Loucy (cell line): ENCODE measurements at regions not wholly inside any gene's neighbourhood (a gene's known extent, or its start where the extent isn't known, plus 50 kb on each side); places are given as distances from the start of the nearest gene placed in this dataset.

Source experiments
- H2AFZ ChIP-seq: fragments of 200-600 bp; sonication (generic); 2 replicates; pipeline ENCODE4 v1.6.0; 2016; ENCODE audit warnings: antibody characterized with exemption, mild to moderate bottlenecking, low read length, moderate library complexity
- H3F3A ChIP-seq: fragments of 200-600 bp; 2 replicates; pipeline ENCODE4 v1.6.0; 2016; ENCODE audit warnings: antibody characterized with exemption, low read depth, mild to moderate bottlenecking
- H3K27me3 ChIP-seq: fragments of 200-600 bp; sonication (generic); 2 replicates; pipeline ENCODE4 v1.6.1; 2014; ENCODE audit warnings: low read length, mild to moderate bottlenecking; ENCODE audit not compliant: insufficient read depth, poor library complexity, severe bottlenecking
- H3K36me3 ChIP-seq: fragments of 200-600 bp; sonication (generic); 2 replicates; pipeline ENCODE4 v1.6.1; 2016; ENCODE audit warnings: low read length; ENCODE audit not compliant: insufficient read depth
- H3K4me1 ChIP-seq: fragments of 200-600 bp; sonication (generic); 2 replicates; pipeline ENCODE4 v1.5.1; 2014; ENCODE audit warnings: low read length, mild to moderate bottlenecking; ENCODE audit not compliant: insufficient read depth, poor library complexity, severe bottlenecking
- H3K4me2 ChIP-seq: fragments of 200-600 bp; sonication (generic); 2 replicates; pipeline ENCODE4 v1.6.0; 2014; ENCODE audit warnings: antibody characterized with exemption, low read length, low read depth, mild to moderate bottlenecking; ENCODE audit not compliant: poor library complexity, severe bottlenecking
- H3K4me3 ChIP-seq: fragments of 200-600 bp; sonication (generic); 2 replicates; pipeline ENCODE4 v1.5.1; 2014; ENCODE audit warnings: low read length, mild to moderate bottlenecking, mixed read lengths; ENCODE audit not compliant: poor library complexity, severe bottlenecking
- H3K79me2 ChIP-seq: fragments of 200-600 bp; sonication (generic); 2 replicates; pipeline ENCODE4 v1.6.1; 2014; ENCODE audit warnings: low read length; ENCODE audit not compliant: insufficient read depth
- H3K9ac ChIP-seq: fragments of 200-600 bp; sonication (generic); 2 replicates; pipeline ENCODE4 v1.6.0; 2014; ENCODE audit warnings: mild to moderate bottlenecking, low read depth, low read length, moderate library complexity; ENCODE audit not compliant: poor library complexity, severe bottlenecking
- H3K9me2 ChIP-seq: fragments of 200-600 bp; sonication (generic); replicated peaks from 2 replicates; pipeline ENCODE4 v1.6.1; 2016; ENCODE audit warnings: low read depth, low read length, mixed read lengths
- H3K9me3 ChIP-seq: fragments of 200-600 bp; sonication (generic); 2 replicates; pipeline ENCODE4 v1.6.1; 2014; ENCODE audit warnings: mild to moderate bottlenecking, antibody characterized with exemption, low read length, low read depth; ENCODE audit not compliant: insufficient read depth
- H4K20me1 ChIP-seq: fragments of 200-600 bp; sonication (generic); 2 replicates; pipeline ENCODE4 v1.6.0; 2014; ENCODE audit warnings: antibody characterized with exemption, low read length, mild to moderate bottlenecking; ENCODE audit not compliant: insufficient read depth, poor library complexity, severe bottlenecking
- CTCF ChIP-seq: fragments of 200-600 bp; sonication (generic); conservative IDR thresholded peaks from 2 replicates; pipeline ENCODE4 v1.5.1; 2014; ENCODE audit warnings: mild to moderate bottlenecking, antibody characterized with exemption, low read length
- EZH2phosphoT487 ChIP-seq: fragments of 200-600 bp; IDR thresholded peaks from 2 replicates; pipeline ENCODE4 v1.6.1; 2018; ENCODE audit warnings: antibody characterized with exemption, mild to moderate bottlenecking, moderate library complexity, borderline replicate concordance

- no peak overlapping the region for H3K9ac ChIP-seq
- H3K4me2 ChIP-seq, result no peak overlapping the region
- H3K79me2 ChIP-seq, result no peaks in the 10 kb centered on the region
- H3F3A ChIP-seq, result no peaks in the 10 kb centered on the region
- H3K27me3 ChIP-seq, result no peaks in the 10 kb centered on the region
- H3K4me1 ChIP-seq, result no peaks in the 10 kb centered on the region
- H3K9me2 ChIP-seq, result no peaks in the 10 kb centered on the region
- H3K36me3 ChIP-seq, result no peaks in the 10 kb centered on the region
- H4K20me1 ChIP-seq, result no peaks in the 10 kb centered on the region
- no peak overlapping the region for H3K4me3 ChIP-seq
- TF ChIP-seq EZH2phosphoT487 (no peak), CTCF (no peak)
- no peaks in the 10 kb centered on the region for H3K9me3 ChIP-seq
- H2AFZ ChIP-seq, result no peak overlapping the region
These were observed 556.1 kb downstream of the BCL11A start for GRCh38 chr2:59997371-59997770.

- H3K9me3 ChIP-seq, result no peaks in the 10 kb centered on the region
- no peak overlapping the region for H2AFZ ChIP-seq
- no peaks in the 10 kb centered on the region for H4K20me1 ChIP-seq
- no peaks in the 10 kb centered on the region for H3K9me2 ChIP-seq
- no peak overlapping the region for H3K4me3 ChIP-seq
- H3K27me3 ChIP-seq, result no peaks in the 10 kb centered on the region
- no peak for TF ChIP-seq EZH2phosphoT487
- TF ChIP-seq CTCF, result no peak
- H3K9ac ChIP-seq, result no peak overlapping the region
- H3K4me2 ChIP-seq, result no peak overlapping the region
- H3K36me3 ChIP-seq, result no peaks in the 10 kb centered on the region
- no peaks in the 10 kb centered on the region for H3K4me1 ChIP-seq
- H3F3A ChIP-seq, result no peaks in the 10 kb centered on the region
- no peaks in the 10 kb centered on the region for H3K79me2 ChIP-seq
These were observed 556.6 kb downstream of the BCL11A start for GRCh38 chr2:59996855-59997254.

- Histone ChIP-seq H3K4me1 (no peaks in the 10 kb centered on the region), H3K36me3 (no peaks in the 10 kb centered on the region)
- TF ChIP-seq EZH2phosphoT487 (no peak), CTCF (no peak)
These were observed 559.7 kb downstream of the BCL11A start for GRCh38 chr2:59993726-59994125.

More at GRCh38 chr2:59993726-59994125, 559.7 kb downstream of the BCL11A start:
- Histone ChIP-seq H3K4me2 (no peak overlapping the region), H3K27me3 (no peaks in the 10 kb centered on the region), H3K79me2 (no peaks in the 10 kb centered on the region), H2AFZ (no peak overlapping the region), H3F3A (no peaks in the 10 kb centered on the region), H3K9ac (no peak overlapping the region), H4K20me1 (no peaks in the 10 kb centered on the region), H3K4me3 (no peak overlapping the region), H3K9me3 (no peaks in the 10 kb centered on the region), H3K9me2 (no peaks in the 10 kb centered on the region)
